Sigmoid colon (tissue), 6 donors: ENCODE measurements at regions not wholly inside any gene's neighbourhood (a gene's known extent, or its start where the extent isn't known, plus 50 kb on each side); places are given as distances from the start of the nearest gene placed in this dataset.

Experiments used
- DNase-seq: peaks from one replicate; pipeline ENCODE4 v3.0.0-alpha.2; 2019
- H3K27ac ChIP-seq, 4 donors: fragments of 200-600 bp; sonication (generic); one replicate each; pipeline ENCODE4 v1.5.1; 2016 to 2019; ENCODE audit warnings: mild to moderate bottlenecking in 1 of 4
- H3K27me3 ChIP-seq, 3 donors: fragments of 200-600 bp; sonication (generic); one replicate each; pipeline ENCODE4 v1.5.1; 2019; ENCODE audit warnings: mild to moderate bottlenecking in 1 of 3
- H3K36me3 ChIP-seq, 4 donors: fragments of 200-600 bp; sonication (generic); one replicate each; pipeline ENCODE4 v1.5.1; 2016 to 2019
- H3K4me1 ChIP-seq, 4 donors: fragments of 200-600 bp; sonication (generic); one replicate each; pipeline ENCODE4 v1.5.1; 2017 to 2019
- H3K4me3 ChIP-seq, 4 donors: fragments of 200-600 bp; sonication (generic); one replicate each; pipeline ENCODE4 v1.5.1; 2017 to 2019; ENCODE audit warnings: mild to moderate bottlenecking in 2 of 4, moderate library complexity in 1 of 4
- H3K9me3 ChIP-seq, 4 donors: fragments of 200-600 bp in 3 of 4; sonication (generic) in 3 of 4; one replicate each; pipeline versions ENCODE4 v1.5.1 to v1.6.1; 2013 to 2019
- CTCF ChIP-seq, 4 experiments: fragments of 450-650 bp in 3 of 4; fragments of 200-600 bp in 1 of 4; IDR thresholded peaks; one replicate each; pipeline ENCODE4 v1.5.1; 2016 to 2019; ENCODE audit warnings: antibody characterized with exemption in 4 of 4, mild to moderate bottlenecking in 3 of 4, moderate library complexity in 2 of 4
- EP300 ChIP-seq, 4 donors: sonication (generic); formaldehyde crosslinking; IDR thresholded peaks; one replicate each; pipeline ENCODE4 v1.6.1; 2017; ENCODE audit warnings: antibody characterized with exemption in 4 of 4
- POLR2A ChIP-seq, 2 donors: fragments of 450-650 bp; IDR thresholded peaks; one replicate each; pipeline ENCODE4 v1.6.1; 2016; ENCODE audit warnings: antibody characterized with exemption in 2 of 2, mild to moderate bottlenecking in 2 of 2, moderate library complexity in 2 of 2
- POLR2AphosphoS5 ChIP-seq, 4 donors: sonication (generic); formaldehyde crosslinking; IDR thresholded peaks; one replicate each; pipeline ENCODE4 v1.6.1; 2017; ENCODE audit warnings: antibody characterized with exemption in 4 of 4
- WGBS, 2 donors: extraction: QIAGEN DNeasy Blood & Tissue Kit; methylation state at CpG; one replicate each; pipeline ENCODE4 v1.1.7; 2013; 5-methylcytosine and 5-hydroxymethylcytosine counted together
- intact Hi-C: fragments of 100-400 bp; cut with DNase I; formaldehyde crosslinking; loops from one replicate; pipeline ENCODE4 v1.15.1; 2023
- donor health status: healthy with polysubstance abuse.
- donor health status: healthy.

GRCh38 chr16:17691899-17692176 lies 221.1 kb upstream of the XYLT1 start:
- DNase-seq = no peak
- no peaks in the 10 kb centered on the region for H3K4me1 ChIP-seq
- no peaks in the 10 kb centered on the region for H3K36me3 ChIP-seq
- H3K4me3 ChIP-seq = no peak overlapping the region
- H3K27ac ChIP-seq = no peak overlapping the region
- 14 to 26% methylated on average over 1 of the region's 1 CpG for WGBS, 2 donors
- H3K9me3 ChIP-seq = no peaks in the 10 kb centered on the region
- TF ChIP-seq EP300 (IDR thresholded peaks at IDR 0.05) (no peak), POLR2A (IDR thresholded peaks at IDR 0.05) (no peak), POLR2AphosphoS5 (IDR thresholded peaks at IDR 0.05) (no peak), CTCF (IDR thresholded peaks at IDR 0.05) (no peak)
- intact Hi-C loops = no loop called here
- H3K27me3 ChIP-seq = no peaks in the 10 kb centered on the region

GRCh38 chr16:17691106-17691898 lies 220.5 kb upstream of the XYLT1 start:
- intact Hi-C loops = no loop called here
- no peak for DNase-seq

GRCh38 chr16:17685447-17685846 lies 214.7 kb upstream of the XYLT1 start:
- no peaks in the 10 kb centered on the region for H3K4me1 ChIP-seq
- no peaks in the 10 kb centered on the region for H3K27me3 ChIP-seq
- TF ChIP-seq POLR2A (IDR thresholded peaks at IDR 0.05) (no peak), CTCF (IDR thresholded peaks at IDR 0.05) (no peak), POLR2AphosphoS5 (IDR thresholded peaks at IDR 0.05) (no peak), EP300 (IDR thresholded peaks at IDR 0.05) (no peak)
- H3K9me3 ChIP-seq = no peaks in the 10 kb centered on the region
- H3K4me3 ChIP-seq = no peak overlapping the region
- DNase-seq = no peak
- H3K27ac ChIP-seq = no peak overlapping the region
- H3K36me3 ChIP-seq = no peaks in the 10 kb centered on the region
- intact Hi-C loops = no loop called here

More at GRCh38 chr16:17691106-17691898, 220.5 kb upstream of the XYLT1 start:
- Histone ChIP-seq H3K27me3 (no peaks in the 10 kb centered on the region), H3K4me1 (no peaks in the 10 kb centered on the region), H3K4me3 (no peak overlapping the region), H3K9me3 (no peaks in the 10 kb centered on the region), H3K27ac (no peak overlapping the region), H3K36me3 (no peaks in the 10 kb centered on the region)
- 83 to 84% methylated on average over 7 of the region's 7 CpGs for WGBS, 2 donors
- TF ChIP-seq CTCF (IDR thresholded peaks at IDR 0.05) (no peak), EP300 (IDR thresholded peaks at IDR 0.05) (no peak), POLR2AphosphoS5 (IDR thresholded peaks at IDR 0.05) (no peak), POLR2A (IDR thresholded peaks at IDR 0.05) (no peak)

- 75 to 77% methylated on average over 3 of the region's 3 CpGs for WGBS, 2 donors
- DNase-seq = no peak
- intact Hi-C loops = no loop called here
- no peaks in the 10 kb centered on the region for H3K36me3 ChIP-seq
- H3K4me3 ChIP-seq = no peak overlapping the region
- no peaks in the 10 kb centered on the region for H3K9me3 ChIP-seq
- no peaks in the 10 kb centered on the region for H3K4me1 ChIP-seq
- no peak overlapping the region for H3K27ac ChIP-seq
- H3K27me3 ChIP-seq = no peaks in the 10 kb centered on the region
- TF ChIP-seq POLR2AphosphoS5 (IDR thresholded peaks at IDR 0.05) = no peak
- no peak for TF ChIP-seq EP300 (IDR thresholded peaks at IDR 0.05)
- TF ChIP-seq POLR2A (IDR thresholded peaks at IDR 0.05) = no peak
- no peak for TF ChIP-seq CTCF (IDR thresholded peaks at IDR 0.05)
These were observed 212.5 kb upstream of the XYLT1 start for GRCh38 chr16:17683281-17683680.

- DNase-seq = no peak
- no peaks in the 10 kb centered on the region for H3K4me1 ChIP-seq
- H3K36me3 ChIP-seq = no peaks in the 10 kb centered on the region
- no peaks in the 10 kb centered on the region for H3K9me3 ChIP-seq
- no peaks in the 10 kb centered on the region for H3K27me3 ChIP-seq
- WGBS, 2 donors = 93 to 96% methylated on average over 3 of the region's 3 CpGs
- no peak overlapping the region for H3K4me3 ChIP-seq
- no peak overlapping the region for H3K27ac ChIP-seq
- TF ChIP-seq POLR2A (IDR thresholded peaks at IDR 0.05) (no peak), CTCF (IDR thresholded peaks at IDR 0.05) (no peak), POLR2AphosphoS5 (IDR thresholded peaks at IDR 0.05) (no peak), EP300 (IDR thresholded peaks at IDR 0.05) (no peak)
- intact Hi-C loops = no loop called here
These were observed 205.4 kb upstream of the XYLT1 start for GRCh38 chr16:17676171-17676570.
